GM20431 (cell line): ENCODE measurements at regions not wholly inside any gene's neighbourhood (a gene's known extent, or its start where the extent isn't known, plus 50 kb on each side); places are given as distances from the start of the nearest gene placed in this dataset.

ENCODE experiments used
- in situ Hi-C: fragments of 300-500 bp; cut with MseI, MboI; formaldehyde crosslinking; loops from one replicate; pipeline ENCODE4 v1.15.0; 2020; ENCODE audit warnings: low sequenced_read_pairs; ENCODE audit not compliant: unreplicated experiment

DNA sequence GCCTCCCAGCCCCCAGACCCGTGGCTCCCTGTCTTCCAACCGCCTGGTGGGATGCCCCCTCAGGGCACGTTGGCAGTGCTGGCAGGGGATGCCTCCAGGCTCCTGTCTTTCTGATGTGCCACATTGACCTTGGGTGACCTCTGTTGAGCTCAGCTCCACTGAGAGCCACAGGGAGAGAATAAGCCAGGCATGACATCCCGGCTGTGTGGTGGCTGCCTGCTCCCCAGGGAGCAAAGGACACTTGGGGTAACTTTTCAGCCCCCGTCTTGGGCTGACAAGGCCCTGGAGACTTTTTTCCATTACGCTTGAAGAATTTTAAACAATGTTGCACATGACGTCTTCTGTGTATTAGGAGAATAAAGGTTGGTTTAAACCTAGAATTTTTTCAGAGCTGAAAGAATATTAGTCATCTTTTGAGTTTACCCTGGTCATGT lies 246.0 kb downstream of the TSN start:
- in situ Hi-C loops, result no loop called here

DNA sequence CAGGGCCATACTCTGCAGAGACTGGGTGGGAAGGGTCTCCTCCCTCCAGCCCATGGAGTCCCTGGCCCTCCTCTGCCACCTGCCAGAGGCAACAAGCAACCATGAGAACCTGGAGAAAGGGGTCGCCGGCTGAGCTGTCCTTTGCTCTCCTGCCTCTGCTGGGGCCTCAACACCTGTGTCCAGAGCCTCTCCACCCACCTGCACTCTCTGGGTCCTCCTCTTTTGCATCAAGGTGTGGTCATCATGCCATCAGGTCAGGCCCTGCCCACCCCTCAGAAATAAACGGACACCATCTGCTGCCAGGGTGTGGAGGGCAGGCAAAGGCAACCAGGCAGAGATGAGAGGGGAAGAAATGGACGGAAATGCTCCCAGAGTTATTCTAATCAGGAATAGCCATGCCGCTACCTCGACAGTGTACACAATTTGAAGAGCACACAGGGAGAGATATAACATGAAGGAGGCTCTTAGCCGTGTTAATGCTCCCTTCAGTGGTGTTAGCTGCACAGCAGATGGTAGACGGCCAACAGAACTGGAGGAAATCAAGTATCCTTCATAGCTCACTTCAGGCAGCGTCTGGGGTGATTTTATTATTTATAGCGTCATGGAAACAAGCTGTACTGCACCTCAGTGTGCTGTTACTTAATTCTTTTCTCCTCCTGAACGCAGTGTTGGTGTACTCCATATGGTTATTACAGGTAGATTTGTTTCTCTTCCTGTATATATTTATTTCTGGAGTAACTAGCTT lies 247.9 kb downstream of the TSN start:
- in situ Hi-C loops, result no loop called here

GRCh38 chr2:122007126-122007525 lies 251.7 kb downstream of the TSN start:
- in situ Hi-C loops, result no loop called here

- in situ Hi-C loops, result no loop called here
Measured at GRCh38 chr2:122007577-122007976, 252.1 kb downstream of the TSN start.

- in situ Hi-C loops, result no loop called here
Measured at GRCh38 chr2:122009561-122009960, 254.1 kb downstream of the TSN start.

DNA sequence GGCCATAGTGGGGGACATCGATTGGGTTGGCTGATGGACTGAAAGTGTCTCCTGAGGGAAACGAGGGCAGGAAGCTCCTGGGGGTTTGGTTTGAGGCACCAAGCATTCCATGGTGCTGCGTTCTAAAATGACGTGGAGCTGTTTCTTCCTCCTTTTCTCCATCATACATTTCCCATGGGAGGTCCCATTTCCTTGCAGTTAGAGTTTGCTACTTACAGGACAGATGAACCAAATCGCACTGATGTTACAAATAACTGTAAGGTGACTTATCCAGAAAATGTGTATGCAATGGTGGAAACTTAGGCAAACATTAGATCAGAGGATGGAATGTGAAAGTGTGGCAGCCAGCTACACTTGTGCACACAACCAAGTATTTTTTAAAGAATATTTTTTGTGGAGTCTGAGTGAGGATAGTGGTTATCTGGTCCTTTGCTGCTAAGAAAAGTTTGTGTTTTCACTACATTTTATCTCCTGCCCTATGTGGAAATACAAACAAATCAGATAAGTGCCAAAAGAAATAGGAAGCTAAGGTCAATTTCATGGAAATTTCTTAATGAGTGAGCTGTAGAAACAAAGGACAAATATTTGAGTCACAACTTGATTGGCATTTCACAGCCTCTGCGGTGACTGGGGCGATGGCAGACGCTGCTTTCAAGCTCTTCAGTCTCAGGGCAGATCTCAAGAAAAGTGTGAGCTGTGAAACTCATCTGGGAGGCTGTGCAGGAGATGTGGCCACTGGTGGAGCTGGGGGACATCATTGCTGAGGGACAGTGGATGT lies 256.2 kb downstream of the TSN start:
- in situ Hi-C loops, result no loop called here

GRCh38 chr2:122018736-122019135 lies 263.3 kb downstream of the TSN start:
- in situ Hi-C loops, result no loop called here

DNA sequence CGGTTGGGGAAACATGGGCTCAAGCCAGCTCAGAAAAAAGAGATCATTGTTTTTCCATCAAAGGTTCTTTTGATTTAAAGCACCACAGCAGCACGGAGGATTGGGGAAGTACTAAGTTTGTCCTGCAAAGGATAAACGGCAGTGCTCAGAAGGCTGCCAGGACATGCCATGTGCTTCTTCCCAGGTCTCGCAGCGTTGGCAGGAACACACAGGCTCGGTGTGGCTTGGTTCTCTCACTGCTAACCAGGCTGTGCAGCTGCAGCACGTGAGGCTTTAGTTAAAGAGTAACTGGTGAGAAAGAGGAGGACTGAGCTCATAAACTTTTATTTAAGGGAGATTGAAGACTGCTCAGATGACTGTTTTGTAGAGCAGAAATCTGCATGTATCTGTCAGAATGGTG lies 264.3 kb downstream of the TSN start:
- in situ Hi-C loops, result no loop called here

- in situ Hi-C loops, result no loop called here
Measured at GRCh38 chr2:122020377-122020776, 264.9 kb downstream of the TSN start.

DNA sequence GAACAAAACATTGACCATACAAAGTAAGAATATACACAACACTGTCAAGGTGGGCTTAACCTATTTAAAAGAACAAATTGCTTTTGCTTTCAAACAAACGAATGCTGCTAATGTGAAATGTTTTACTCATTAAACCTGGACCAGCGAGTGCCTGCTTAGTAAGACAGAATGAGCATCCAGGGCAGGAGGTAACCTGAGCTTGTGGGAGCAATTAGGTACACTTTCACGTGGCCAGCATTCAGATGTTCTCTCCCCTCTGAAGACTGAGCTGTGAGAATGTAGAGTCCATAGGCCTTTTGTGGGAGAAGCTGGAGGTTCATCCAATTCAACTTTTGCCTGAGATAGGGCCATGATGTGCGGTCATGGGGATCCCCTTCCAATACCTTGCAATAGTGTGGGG lies 266.5 kb downstream of the TSN start:
- in situ Hi-C loops, result no loop called here

GRCh38 chr2:122022531-122022930 lies 267.1 kb downstream of the TSN start:
- in situ Hi-C loops, result no loop called here

DNA sequence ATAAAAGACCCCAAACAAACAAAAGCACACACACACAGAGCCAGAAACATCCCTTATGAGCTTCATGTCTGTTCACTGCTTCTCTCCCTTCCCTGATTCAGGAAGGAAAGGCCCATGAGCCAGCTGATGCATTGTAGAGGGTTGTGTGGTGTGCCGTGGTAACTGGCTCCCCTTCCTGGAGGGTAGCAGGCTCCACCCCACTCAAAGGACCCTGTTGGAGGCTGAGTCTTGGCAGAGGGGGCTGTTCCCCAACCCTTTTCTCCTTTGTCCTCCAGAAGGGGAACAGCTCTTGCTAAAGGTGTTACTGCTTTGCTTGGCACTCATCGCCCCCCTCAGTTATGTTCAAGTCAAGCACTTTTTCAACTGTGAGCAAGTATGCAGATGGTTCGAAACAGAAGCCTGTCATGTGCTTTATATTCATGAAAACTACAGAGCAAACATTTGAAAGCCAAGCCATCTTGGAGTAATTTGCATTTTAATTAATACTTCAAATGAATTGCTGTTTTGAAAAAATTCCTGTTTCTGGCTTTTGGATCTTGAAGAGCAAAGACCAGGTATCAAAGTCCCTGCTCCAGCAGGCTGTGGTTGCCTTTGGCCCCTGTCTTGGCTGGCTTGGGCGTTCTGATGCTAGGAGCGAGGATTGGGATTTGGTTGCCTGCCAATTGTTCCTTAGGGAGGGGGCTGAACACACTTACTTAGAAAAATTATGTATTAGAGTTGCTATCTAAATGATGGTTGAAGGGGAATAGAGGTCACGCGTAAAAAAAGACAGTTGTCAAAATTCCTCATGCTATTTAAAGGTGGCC lies 267.8 kb downstream of the TSN start:
- in situ Hi-C loops, result no loop called here

DNA sequence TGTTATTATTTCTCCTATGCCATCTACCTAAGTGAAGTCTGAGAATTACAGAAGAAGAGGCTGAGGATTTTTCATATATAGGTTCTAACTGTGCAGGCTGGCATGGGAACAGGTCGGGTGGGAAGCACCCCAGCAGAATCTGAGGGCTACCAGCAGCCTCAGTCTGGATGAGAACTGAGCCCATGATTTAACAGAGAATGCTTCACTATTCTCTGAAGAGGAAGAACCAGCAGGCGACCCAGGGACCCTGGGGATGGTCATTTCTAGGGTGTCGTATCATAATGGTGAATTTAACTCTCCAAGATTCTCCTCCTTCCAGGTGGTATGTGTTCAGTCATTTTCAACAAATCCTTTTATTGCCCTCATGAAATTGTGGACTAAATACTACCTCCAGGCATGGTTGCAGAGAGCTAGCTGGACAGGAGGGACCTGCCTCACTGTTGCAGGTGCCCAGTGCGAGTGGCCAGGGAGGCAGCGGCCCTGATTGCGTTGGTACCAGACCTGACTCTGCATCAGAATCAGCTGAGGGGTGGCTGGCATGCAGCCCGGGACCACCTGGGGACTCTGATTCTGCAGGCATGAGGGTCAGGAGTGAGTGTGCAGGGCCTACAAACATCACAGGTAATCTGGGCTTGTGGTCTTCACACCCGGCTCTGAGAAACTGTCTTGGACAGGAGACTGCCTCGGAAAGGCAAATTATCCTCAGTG lies 272.2 kb downstream of the TSN start:
- in situ Hi-C loops, result no loop called here

DNA sequence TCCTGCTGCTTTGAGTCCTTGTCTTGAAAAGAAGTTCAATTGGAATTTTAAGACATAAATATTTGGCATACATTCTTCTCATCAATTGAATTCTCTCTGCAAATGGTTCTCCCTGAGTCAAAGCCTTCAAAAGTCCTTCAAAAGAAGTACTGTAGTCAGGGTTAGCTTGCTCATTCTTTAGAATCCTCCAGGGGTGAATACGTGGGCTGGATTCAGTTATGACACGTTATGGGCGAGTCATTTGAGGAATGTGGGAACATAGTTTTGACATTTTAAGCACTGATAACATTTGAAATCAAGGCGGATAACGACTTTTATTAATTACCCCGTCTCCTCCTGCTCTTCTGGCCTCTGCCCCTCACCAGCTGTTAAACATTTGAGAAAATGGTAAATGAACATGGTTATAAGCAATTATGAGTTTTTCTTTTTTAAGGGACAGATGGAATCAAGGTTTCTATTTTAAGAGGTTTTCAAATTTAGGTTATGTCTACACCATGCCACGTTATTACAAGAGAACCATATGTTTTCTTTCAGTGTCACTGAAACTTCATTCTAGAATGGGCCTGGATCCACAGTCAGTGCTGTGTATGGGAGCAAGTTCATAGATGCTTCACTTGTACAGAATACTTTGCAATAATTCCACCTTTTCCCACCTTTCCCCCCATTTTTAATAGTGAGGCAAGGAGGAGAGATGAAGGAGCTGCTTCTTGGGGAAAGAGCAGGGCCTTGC lies 273.1 kb downstream of the TSN start:
- in situ Hi-C loops, result no loop called here

DNA sequence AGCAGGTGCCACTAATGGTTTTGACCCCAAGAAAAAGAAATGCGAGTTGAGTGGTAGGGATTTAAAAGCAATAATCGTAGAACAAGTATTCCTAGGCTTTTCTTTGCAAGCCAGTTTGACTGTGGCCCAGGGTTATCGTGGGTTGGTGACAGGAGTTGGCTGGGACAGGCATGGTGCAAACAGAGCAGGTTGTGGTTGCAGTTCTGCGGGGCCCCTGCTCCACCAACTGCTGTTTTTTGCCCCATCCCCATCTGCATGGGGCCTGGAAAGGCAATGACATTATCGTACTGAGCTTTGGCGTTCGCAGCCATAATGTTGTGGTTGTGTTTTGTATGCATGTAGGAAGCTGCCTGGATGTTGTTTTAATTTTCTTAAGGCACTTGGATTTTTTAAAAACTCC lies 274.0 kb downstream of the TSN start:
- in situ Hi-C loops, result no loop called here

DNA sequence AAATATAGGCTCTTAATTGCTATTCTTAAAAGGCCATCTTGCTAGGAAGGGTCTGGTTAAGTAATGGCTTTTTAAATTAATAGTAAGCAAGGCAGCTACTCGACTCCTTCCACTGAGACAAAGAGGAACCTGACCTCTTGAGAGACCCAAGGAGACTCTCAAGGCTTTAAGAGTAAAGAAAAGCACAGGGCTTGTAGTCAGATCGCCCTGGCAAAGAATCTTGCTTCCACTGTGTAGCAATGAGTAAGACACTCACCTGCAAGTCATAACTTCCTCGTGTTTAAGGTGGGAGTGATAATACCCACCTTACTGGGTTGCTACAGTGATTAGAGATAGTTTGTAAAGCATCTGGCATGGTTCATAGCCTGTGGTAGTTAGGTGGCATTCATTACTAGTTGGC lies 274.5 kb downstream of the TSN start:
- in situ Hi-C loops, result no loop called here

DNA sequence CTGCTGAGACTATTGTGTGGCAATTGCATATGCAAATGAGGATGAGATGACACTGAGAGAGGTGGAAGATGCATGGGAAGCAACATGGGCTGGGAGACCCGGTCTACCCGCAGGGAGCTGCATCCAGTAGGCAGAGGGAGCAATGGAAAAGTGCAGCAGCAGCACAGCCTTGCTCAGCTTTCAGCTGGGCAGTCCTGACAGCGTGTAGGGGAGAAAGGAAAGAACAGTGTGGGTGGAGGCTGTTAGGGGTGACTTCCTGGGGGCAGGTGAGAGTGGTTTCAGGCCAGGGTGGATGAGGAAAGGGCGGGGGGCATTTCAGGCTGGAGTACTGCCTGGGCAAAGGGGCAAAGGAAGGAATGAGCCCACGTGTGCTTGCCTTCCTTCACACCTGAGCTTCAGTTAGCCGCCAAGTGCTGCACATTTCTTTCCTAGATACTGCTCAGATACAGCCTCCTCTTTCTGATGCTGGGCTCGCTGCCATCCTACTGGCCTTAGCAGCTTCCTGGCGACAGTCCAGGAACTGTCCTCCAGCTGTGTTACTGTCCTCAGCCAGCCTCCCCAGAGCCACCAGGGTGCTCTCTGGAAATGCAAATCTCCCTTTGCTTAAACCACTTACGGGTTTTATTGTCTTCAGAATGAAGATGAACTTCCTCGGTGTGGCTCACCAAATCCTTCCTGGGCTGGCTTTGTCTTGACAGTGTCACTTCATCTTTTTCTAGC lies 276.3 kb downstream of the TSN start:
- in situ Hi-C loops, result no loop called here

- in situ Hi-C loops, result no loop called here
Measured at GRCh38 chr2:122032264-122032645, 276.8 kb downstream of the TSN start.

DNA sequence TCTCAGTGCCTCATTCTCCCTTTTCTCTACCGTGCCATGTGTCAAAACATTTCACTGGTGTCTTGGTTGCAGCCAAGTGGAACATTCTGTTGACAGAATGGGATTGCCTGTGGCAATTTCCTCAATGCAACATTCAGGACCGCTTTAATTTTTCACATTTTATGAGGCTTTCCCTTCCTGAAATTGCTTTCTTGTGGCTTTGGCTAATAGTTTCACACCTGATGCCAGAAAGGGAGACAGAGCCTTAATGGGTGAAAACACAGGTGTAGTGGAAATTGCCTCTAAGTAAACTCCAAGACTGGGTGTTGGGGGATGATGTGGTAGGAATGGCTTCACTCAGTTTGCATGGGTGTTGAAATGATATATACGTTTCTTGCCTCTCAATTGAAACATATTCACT lies 278.3 kb downstream of the TSN start:
- in situ Hi-C loops, result no loop called here
